CD4-positive, alpha-beta T cell treated with Interleukin-1 beta for 1 hour (primary cell): ENCODE measurements at regions not wholly inside any gene's neighbourhood (a gene's known extent, or its start where the extent isn't known, plus 50 kb on each side); places are given as distances from the start of the nearest gene placed in this dataset.
"Not testable (repeated sequence)": the region's sequence is repeated elsewhere in the genome, so short reads cannot be mapped to it uniquely, and the experiment has no call there.

Source experiments
- DNase-seq, 2 donors: peaks; one replicate each; pipeline ENCODE4 v3.0.0-alpha.2; 2020 to 2022

DNA sequence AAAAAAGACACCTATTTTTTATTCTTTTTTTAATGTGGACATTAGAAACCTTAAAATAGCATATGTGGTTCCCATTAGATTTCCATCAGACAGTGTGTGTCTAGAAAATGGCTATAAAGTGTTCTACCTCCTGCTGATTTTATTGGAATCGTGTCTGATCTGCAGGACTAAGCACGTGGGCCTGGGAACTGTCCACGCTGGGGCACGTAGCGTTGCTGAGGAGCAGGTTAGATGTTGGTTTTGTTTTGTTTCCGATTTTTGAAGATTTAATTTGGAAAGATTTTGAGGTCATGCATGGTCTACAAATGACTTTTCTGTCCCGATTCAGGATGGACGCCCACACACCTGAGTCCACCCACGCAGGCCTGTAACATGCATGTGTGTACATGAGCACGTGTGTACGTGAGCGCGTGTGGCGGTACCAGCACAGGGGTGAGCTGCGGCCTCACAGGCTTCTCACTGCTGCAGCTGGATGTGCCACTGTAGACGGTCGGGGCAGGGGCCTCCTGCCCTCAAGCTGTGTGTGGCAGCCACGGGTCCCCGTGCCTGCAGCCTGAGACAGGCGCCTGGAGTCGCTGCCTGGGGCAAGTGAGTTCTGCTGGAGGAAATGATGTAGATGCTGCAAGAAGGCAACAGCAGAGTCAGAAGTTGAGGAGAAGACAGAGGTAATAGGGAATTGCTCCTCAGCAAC lies 99.7 kb upstream of the CTDP1 start:
- no peak for DNase-seq

- DNase-seq: no peak
These were observed 99.0 kb upstream of the CTDP1 start for GRCh38 chr18:79580498-79581171.

DNA sequence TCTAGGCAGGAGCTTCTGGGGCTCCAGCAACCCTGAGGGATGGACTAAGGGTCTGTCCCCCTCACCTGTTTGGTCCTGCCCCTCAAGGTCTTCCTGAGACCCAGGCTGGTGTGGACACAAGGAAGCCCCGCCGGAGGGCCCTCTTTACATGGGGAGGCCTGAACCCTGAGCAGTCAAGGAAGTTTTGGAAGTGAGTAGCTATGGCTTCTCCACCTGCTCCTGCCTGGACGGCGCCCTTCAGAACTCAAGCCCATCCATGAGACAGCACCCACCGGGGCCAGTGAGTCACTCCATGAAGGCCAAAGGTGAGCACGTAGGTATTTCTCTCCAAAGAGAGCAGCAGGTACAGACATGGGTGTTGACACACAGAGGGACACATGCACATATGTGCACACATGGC lies 98.2 kb upstream of the CTDP1 start:
- no peak for DNase-seq

DNA sequence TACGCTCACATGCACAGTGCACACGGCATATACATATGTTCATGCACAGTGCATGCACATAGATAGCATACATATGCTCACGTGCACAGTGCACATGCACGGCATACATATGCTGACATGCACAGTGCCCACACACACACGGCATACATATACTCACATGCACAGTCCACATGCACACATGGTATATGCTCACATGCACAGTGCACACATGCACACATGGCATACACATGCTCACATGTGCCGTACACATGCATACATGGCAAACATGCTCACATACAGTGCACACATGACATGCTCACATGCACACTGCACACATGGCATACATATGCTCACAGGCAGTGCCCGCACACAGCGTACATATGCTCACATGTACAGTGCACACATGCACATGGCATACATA lies 97.7 kb upstream of the CTDP1 start:
- no peak for DNase-seq

- no peak for DNase-seq
These were observed 96.6 kb upstream of the CTDP1 start for GRCh38 chr18:79582978-79583377.

GRCh38 chr18:79583426-79583825 lies 96.2 kb upstream of the CTDP1 start:
- no peak for DNase-seq

GRCh38 chr18:79583984-79584401 lies 95.6 kb upstream of the CTDP1 start:
- DNase-seq: no peak

DNA sequence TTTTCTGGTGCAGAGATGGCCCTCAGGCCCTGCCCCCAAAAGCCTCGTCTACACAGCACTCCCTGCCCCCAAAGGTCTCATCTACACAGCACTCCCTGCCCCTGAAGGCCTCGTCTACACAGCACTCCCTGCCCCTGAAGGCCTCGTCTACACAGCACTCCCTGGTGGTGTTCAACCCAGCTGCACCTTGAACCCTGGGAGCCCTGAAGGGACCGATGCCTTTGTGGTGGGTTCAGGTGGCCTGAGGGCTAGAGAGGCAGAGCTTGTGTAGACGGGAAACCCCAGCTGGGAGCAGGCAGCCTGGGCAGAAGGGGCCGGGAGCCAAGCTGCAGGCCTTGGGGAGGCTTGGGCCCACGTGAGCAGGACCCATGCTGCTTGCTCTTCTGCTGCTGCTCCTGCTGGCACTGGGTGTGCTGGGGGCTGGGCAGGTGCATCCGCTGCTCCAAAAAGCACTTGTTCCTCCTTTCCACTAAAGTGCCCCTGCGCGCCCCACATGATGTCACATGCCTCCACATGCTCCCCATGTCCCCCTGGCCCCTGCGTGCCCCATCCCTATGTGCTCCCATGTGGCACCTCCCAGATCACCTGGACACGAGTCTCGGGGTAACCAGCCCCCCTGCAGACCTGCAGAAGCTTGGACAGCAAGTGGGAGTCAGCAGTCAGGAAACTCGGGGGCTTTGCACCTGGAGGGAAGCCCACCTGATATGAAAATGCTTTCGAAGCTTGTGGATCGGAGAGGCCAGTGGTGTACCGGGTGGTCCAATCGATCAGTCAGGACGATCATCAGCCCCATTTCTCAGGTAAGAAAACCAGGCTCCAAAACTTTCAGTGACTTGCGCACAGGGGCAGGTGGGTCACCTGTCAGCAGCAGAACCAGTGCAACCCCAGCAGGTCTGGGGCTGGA lies 94.9 kb upstream of the CTDP1 start:
- no peak for DNase-seq

DNA sequence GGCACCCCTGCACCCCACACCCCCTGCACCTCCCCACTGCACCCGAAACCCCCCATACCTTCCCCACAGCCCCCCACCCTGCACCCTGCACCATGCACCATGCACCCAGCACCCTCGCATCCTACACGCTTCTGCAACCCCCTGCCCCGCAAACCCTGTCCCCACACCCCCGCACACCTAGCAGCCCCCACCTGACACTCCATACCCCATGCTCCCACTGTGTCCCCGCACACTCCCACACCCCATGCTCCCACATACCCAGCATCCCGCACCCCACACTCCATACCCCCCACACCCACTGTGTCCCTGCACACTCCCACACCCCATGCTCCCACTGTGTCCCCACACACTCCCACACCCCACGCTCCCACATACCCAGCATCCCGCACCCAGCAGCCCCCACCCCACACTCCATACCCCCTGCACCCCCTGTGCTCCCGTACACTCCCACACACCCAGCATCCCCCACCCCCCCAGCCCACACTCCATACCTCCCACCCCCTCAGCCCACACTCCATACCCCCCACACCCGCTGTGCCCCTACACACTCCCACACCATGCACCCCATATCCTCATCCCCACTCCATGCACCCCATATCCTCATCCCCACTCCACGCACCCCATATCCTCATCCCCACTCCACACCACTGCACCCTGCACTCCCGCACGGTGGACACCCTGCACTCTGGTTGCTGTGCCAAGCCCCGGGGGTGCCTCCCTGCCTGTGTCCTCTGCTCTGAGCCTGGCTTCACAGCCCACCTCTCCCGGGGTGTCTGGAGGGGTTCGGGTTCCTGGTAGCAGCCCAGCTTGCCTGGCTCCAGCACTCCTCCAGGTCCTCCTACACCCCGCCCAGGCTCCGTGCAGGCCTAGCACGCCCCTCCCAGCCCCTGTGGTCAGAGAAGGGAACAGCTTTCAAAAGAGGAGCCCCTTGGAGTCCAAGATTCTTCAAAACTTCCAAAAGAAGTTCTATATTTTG lies 93.9 kb upstream of the CTDP1 start:
- no peak for DNase-seq

- DNase-seq: no peak
These were observed 93.0 kb upstream of the CTDP1 start for GRCh38 chr18:79586436-79587225.

- DNase-seq: no peak
These were observed 92.3 kb upstream of the CTDP1 start for GRCh38 chr18:79587226-79587741.

DNA sequence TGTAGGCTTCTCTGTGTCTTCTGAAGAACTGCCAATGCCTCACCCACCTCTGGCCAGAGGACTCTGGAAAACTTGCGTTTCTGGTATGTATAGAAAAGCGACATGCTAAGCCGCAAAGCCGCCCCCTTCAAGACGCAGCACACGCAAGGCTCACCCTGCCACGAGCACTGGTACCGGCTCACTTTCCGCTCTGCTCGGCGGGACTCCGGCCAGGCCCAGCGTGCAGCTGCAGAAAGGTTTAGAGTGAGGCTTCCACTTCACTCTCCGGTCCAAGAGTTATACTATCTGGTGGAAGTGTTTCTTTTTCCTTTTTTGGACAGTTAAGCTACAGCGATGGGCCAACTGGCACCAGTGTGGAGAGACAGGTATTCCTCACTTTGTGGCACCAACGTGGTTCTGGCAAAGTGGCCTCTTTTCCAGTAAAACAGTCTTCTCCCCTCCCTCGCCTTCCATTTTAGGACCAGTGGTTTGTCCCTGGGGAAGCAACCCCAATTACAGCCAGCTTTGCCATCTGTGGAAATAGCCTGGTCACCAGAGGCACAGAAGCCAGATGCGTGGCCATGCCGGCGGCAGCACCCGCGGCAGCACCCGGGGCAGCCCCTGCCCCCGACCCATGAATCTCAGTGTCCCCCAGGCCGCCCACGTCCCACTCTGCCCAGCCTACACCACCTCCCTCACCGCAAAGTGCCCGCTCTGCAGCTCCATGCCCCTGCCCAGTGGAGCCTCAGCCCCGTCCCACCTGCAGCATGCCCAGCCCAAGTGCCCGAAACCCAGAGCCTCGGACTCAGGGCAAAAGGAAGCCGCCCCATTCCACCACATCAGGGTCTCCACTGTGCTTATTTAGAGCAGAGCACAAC lies 91.6 kb upstream of the CTDP1 start:
- DNase-seq: no peak

- DNase-seq: no peak
These were observed 90.7 kb upstream of the CTDP1 start for GRCh38 chr18:79588636-79589481.

GRCh38 chr18:79589601-79590091 lies 90.0 kb upstream of the CTDP1 start:
- no peak for DNase-seq

DNA sequence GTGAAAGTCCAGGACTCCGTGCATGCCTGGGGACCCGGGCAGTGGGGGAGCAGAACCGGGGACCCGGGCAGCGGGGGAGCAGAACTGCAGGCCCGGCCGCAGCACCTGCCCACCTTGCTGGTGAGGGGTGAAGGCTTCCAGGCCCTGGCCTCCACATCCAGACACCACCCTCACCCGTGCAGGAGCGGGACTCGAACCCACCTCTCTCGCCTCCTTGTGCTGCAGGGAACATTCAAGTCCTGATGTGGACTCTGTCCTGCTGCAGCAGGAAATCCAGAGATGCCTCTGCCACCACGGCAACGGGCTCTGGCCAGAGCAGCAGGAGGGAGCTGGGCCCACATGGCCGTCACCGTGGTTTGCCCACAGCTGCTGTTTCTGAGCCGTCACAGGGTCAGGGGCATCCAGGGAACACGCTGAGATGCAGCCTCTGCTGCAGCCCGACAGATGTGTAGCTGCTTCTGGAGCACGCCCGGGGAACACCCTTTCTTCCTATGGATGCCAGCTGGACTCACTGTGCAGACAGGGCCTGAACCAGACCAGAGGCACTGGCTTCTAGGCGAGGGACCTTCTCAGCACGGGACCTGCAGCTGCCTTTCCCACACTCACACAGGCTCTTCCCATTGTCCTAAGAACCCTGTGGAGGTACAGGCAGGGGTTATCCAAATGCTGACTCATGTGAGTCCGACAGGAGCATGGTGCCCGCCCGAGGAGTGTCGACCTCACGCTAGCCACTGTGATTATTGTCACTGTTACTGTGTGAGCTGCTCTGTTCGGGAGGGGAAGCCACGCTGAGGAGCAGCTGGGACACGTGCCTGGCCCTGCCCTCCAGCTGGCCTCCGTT lies 89.2 kb upstream of the CTDP1 start:
- DNase-seq: no peak

DNA sequence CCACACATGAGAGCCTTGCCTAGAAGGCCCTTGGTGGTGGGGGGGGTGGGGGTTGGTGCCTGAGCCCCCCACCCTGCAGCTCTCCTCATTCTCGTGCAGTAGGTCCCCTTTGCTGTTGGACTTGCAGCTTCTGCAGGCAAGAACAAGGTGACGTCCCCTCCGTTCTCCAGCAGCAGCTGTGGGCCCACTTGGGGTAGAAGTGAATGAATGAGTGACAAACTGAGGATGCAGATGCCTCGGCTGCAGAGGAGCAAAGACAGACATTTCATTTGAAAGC lies 88.6 kb upstream of the CTDP1 start:
- no peak for DNase-seq

DNA sequence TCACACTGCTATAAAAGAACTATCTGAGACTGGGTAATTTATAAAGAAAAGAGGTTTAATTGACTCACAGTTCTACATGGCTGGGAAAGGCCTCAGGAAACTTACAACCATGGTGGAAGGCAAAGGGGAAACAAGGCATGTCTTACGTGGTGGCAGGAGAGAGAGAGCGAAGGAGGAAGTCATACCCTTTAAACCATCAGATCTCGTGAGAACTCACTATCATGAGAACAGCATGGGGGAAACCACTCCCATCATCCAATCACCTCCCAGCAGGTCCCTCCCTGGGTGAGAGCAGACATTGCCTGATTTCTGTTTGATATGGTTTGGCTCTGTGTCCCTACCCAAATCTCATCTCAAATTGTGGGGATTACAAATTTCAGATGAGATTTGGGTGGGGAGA lies 86.9 kb upstream of the CTDP1 start:
- not testable (repeated sequence) for DNase-seq

DNA sequence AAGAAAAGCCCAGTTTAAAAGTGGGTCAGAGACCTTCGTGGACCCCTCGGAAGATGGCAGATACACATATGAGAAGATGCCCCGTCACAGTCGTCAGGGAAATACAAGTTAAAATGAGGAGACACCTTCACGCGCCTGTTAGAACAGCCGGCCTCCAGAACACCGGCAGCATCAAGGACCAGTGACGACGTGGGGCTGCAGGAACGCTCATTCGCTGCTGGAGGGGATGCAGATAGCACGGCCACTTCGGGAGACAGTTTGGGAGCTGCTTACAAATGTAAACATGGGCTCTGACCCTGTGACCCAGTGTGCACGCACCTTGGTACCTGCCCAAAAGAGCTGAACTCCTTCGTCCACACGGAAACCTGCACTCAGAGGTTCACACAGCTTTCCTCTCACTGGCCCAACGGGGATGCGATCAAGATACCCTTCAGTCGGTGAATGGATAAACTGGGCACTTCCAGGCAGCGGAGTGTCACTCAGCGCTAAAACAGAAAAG lies 83.7 kb upstream of the CTDP1 start:
- DNase-seq: no peak
